BLaER1 treated with 17β-estradiol and CSF1 and Interleukin-3, amounts not matched to agents 10 nM and 100 nM (cell line): ENCODE measurements at regions not wholly inside any gene's neighbourhood (a gene's known extent, or its start where the extent isn't known, plus 50 kb on each side); places are given as distances from the start of the nearest gene placed in this dataset.

Source experiments
- H3K27ac ChIP-seq, 11 experiments: shearing (Covaris generic); formaldehyde crosslinking; 2 replicates each; pipeline ENCODE4 v1.8.1; 2022
- H3K27me3 ChIP-seq, 11 experiments: shearing (Covaris generic); formaldehyde crosslinking; 2 replicates each; pipeline ENCODE4 v1.8.1; 2022
- H3K36me3 ChIP-seq, 11 experiments: shearing (Covaris generic); formaldehyde crosslinking; 2 replicates each; pipeline ENCODE4 v1.8.1; 2022
- H3K4me1 ChIP-seq, 10 experiments: shearing (Covaris generic); formaldehyde crosslinking; 2 replicates each; pipeline ENCODE4 v1.8.1; 2022
- H3K4me2 ChIP-seq, 11 experiments: shearing (Covaris generic); formaldehyde crosslinking; 2 replicates each; pipeline ENCODE4 v1.8.1; 2022
- H3K4me3 ChIP-seq, 10 experiments: shearing (Covaris generic); formaldehyde crosslinking; 2 replicates each; pipeline ENCODE4 v1.8.1; 2022
- H3K9ac ChIP-seq, 11 experiments: shearing (Covaris generic); formaldehyde crosslinking; 2 replicates each; pipeline ENCODE4 v1.8.1; 2022
- H3K9me3 ChIP-seq, 11 experiments: shearing (Covaris generic); formaldehyde crosslinking; replicated peaks in 1 of 11; 2 replicates each; pipeline ENCODE4 v1.8.1; 2022
- H4K20me1 ChIP-seq, 11 experiments: shearing (Covaris generic); formaldehyde crosslinking; 2 replicates each; pipeline ENCODE4 v1.8.1; 2022
- Cebpa-rat ChIP-seq, 11 experiments: shearing (Covaris generic); IDR thresholded peaks; 2 replicates each; pipeline ENCODE4 v1.8.1; 2022

GRCh38 chr3:124576565-124577493, 153.4 kb upstream of the UMPS start:
- no peaks in the 10 kb centered on the region for H3K27me3 ChIP-seq
- H3K4me2 ChIP-seq: no peak overlapping the region
- no peak overlapping the region for H3K27ac ChIP-seq
- peaks cover 0 to 15% (median 11%) of the 10 kb centered on the region in 10 experiments; a peak in 15 of 20 replicates for H3K4me1 ChIP-seq
- no peaks in the 10 kb centered on the region for H3K9me3 ChIP-seq
- H3K36me3 ChIP-seq: no peaks in the 10 kb centered on the region
- no peaks in the 10 kb centered on the region for H4K20me1 ChIP-seq
- no peak overlapping the region for H3K9ac ChIP-seq
- no peak overlapping the region for H3K4me3 ChIP-seq
- TF ChIP-seq Cebpa-rat (IDR thresholded peaks at IDR 0.05): no peak

GRCh38 chr3:124577494-124578167, 152.6 kb upstream of the UMPS start:
- no peak overlapping the region for H3K27ac ChIP-seq
- H3K27me3 ChIP-seq: peaks cover 0 to 1% (median 0%) of the 10 kb centered on the region in 11 experiments; a peak in 5 of 22 replicates
- no peaks in the 10 kb centered on the region for H3K9me3 ChIP-seq
- peak overlapping the region in 1 of 11 experiments; percentile 30; a peak in 1 of 22 replicates for H3K4me2 ChIP-seq
- TF ChIP-seq Cebpa-rat (IDR thresholded peaks at IDR 0.05): no peak
- peaks cover 0 to 15% (median 11%) of the 10 kb centered on the region in 10 experiments; a peak in 15 of 20 replicates for H3K4me1 ChIP-seq
- H3K4me3 ChIP-seq: no peak overlapping the region
- H3K9ac ChIP-seq: no peak overlapping the region
- H4K20me1 ChIP-seq: no peaks in the 10 kb centered on the region
- no peaks in the 10 kb centered on the region for H3K36me3 ChIP-seq

DNA sequence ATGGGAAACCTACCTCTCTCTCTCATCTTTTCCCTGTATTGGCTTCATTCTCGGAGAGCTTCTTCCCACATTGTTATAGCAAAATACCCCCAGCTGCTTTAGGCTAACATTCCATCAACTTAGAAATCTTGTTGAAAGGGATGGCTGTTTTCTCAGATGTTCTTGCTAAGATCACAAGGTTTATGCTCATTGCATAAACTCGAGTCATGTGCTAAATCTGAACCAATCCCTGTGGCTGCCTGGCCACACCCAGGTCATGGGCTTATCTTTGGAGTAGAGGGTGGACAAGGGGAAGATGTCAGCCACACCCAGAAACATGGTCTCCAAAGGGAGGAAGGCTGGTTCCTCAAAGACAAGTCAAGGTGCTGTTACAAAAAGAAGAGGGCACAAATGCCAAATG, 150.6 kb upstream of the UMPS start:
- TF ChIP-seq Cebpa-rat (IDR thresholded peaks at IDR 0.05): no peak
- Histone ChIP-seq H3K36me3 (no peaks in the 10 kb centered on the region), H3K27me3 (peaks cover 8 to 21% (median 19%) of the 10 kb centered on the region in 11 experiments), H4K20me1 (no peaks in the 10 kb centered on the region), H3K4me1 (peaks cover 0 to 8% (median 2%) of the 10 kb centered on the region in 10 experiments; a peak in 8 of 20 replicates), H3K4me2 (no peak overlapping the region), H3K27ac (no peak overlapping the region), H3K9ac (no peak overlapping the region), H3K4me3 (no peak overlapping the region), H3K9me3 (peaks cover 0 to 9% (median 5%) of the 10 kb centered on the region in 11 experiments; a peak in 7 of 22 replicates)

- no peaks in the 10 kb centered on the region for H4K20me1 ChIP-seq
- no peaks in the 10 kb centered on the region for H3K36me3 ChIP-seq
- no peak for TF ChIP-seq Cebpa-rat (IDR thresholded peaks at IDR 0.05)
- H3K27me3 ChIP-seq: peaks cover 26 to 46% (median 45%) of the 10 kb centered on the region in 11 experiments
- no peak overlapping the region for H3K4me2 ChIP-seq
- no peak overlapping the region for H3K9ac ChIP-seq
- H3K9me3 ChIP-seq: peaks cover 0 to 15% (median 6%) of the 10 kb centered on the region in 11 experiments; a peak in 8 of 22 replicates
- peaks cover 0 to 8% (median 0%) of the 10 kb centered on the region in 10 experiments; a peak in 4 of 20 replicates for H3K4me1 ChIP-seq
- no peak overlapping the region for H3K4me3 ChIP-seq
- no peak overlapping the region for H3K27ac ChIP-seq
These were observed 148.1 kb upstream of the UMPS start for GRCh38 chr3:124582196-124582595.

DNA sequence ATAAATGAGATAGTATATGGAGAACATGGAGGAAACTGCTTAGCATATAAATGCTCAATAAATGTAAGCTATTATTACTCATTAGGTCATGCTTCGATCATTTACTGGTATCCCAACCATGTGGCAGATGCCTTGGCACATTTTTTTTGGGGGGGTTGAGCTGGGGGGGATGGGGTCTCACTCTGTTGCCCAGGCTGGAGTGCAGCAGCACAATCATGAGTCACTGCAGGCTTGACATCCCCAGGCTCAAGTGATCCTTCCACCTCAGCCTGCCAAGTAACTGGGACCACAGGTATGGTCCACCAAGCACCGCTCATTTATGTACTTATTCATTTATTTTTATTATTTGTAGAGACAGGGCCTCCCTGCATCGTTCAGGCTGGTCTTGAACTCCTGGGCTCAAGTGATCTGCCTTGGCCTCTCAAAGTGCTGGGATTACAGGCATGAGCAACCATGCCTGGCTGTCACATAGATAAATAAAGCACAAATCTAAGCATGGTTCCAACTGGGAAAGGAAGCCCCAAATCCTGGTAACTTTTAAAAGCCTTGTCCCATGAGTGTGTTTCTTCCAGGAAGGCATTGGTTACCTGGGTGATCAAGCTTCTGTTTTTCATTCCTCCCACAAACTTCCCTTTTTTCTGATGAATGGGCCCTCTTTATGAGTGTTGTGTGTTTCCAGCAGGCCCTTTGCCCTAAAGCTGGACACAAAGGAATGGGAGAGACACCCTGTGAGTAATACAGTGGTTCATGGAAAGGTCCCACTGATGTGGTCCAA, 147.4 kb upstream of the UMPS start:
- Histone ChIP-seq H3K4me1 (peaks cover 0 to 8% (median 0%) of the 10 kb centered on the region in 10 experiments; a peak in 4 of 20 replicates), H3K27ac (peak overlapping the region in 1 of 11 experiments; percentile 43; a peak in 1 of 22 replicates), H3K9ac (no peak overlapping the region), H3K36me3 (no peaks in the 10 kb centered on the region), H3K4me2 (peak overlapping the region in 2 of 11 experiments; percentile 15 to 19; a peak in 3 of 22 replicates), H3K9me3 (peaks cover 0 to 15% (median 6%) of the 10 kb centered on the region in 11 experiments; a peak in 8 of 22 replicates), H4K20me1 (no peaks in the 10 kb centered on the region), H3K4me3 (no peak overlapping the region), H3K27me3 (peaks cover 26 to 47% (median 45%) of the 10 kb centered on the region in 11 experiments)
- TF ChIP-seq Cebpa-rat (IDR thresholded peaks at IDR 0.05): no peak

DNA sequence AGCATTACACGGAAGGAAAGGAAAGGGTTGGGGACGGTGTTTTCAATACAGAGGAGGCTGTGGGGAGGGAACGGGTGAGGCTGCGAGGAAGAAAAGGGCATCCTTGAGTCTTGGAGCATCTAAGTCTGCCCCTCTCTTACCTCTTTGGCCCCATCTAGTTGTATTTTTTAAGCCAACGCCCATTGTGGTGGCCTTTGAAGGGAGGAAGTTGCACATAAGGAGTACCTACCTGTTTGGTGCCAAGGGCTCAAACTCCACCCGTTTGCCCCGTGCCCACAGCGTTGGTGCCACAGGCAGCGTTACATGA, 146.1 kb upstream of the UMPS start:
- Histone ChIP-seq H3K36me3 (no peaks in the 10 kb centered on the region), H3K4me3 (no peak overlapping the region), H3K27me3 (peaks cover 26 to 47% (median 45%) of the 10 kb centered on the region in 11 experiments), H3K9me3 (peaks cover 0 to 15% (median 6%) of the 10 kb centered on the region in 11 experiments; a peak in 8 of 22 replicates), H3K27ac (no peak overlapping the region), H3K4me1 (peaks cover 0 to 8% (median 0%) of the 10 kb centered on the region in 10 experiments; a peak in 3 of 20 replicates), H3K9ac (no peak overlapping the region), H3K4me2 (no peak overlapping the region), H4K20me1 (no peaks in the 10 kb centered on the region)
- no peak for TF ChIP-seq Cebpa-rat (IDR thresholded peaks at IDR 0.05)

DNA sequence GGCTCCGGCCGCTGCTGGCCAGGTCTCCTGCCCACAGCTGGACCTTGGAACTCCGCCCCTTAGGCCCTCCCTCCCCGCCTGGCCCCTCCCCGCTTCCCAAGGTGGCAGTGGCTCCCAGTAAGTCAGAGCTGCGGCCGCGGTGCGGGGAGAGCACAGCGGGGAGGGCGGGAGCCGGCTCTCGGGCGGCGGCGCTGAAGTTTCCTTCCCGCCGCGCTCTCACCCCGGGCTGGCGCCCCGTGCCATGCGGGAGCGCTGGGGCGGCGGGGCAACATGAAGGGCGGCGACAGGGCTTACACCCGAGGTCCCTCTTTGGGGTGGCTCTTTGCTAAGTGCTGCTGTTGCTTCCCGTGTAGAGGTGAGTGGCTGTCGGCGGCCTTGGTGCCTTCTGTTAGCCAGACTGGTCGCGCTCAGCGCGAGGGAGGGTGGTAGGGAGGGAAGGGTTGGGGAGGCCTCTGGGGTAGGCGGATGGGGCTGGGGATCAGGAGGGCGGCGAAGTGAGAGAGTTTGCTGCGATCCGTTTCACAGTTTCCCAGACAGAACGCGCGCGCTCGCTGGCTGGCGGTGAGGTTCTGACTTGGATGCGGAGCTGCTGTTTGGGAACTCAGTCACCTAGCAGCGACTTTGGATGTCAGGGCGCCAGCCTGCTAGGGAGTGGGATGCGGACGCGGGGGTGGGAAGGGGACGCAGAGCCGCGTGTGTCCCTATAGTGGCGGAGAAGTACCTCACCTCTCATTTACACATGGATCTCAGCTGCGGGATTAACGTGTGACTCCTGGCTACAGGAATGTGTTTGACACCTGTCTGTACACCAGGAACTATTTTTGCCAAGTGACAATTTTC, 145.5 kb upstream of the UMPS start:
- H3K4me2 ChIP-seq: no peak overlapping the region
- no peak overlapping the region for H3K27ac ChIP-seq

More for the DNA sequence above, 145.5 kb upstream of the UMPS start:
- Histone ChIP-seq H3K36me3 (no peaks in the 10 kb centered on the region), H3K4me3 (no peak overlapping the region), H4K20me1 (no peaks in the 10 kb centered on the region), H3K9ac (no peak overlapping the region), H3K4me1 (peaks cover 0 to 8% (median 0%) of the 10 kb centered on the region in 10 experiments; a peak in 3 of 20 replicates), H3K9me3 (peaks cover 0 to 15% (median 6%) of the 10 kb centered on the region in 11 experiments; a peak in 8 of 22 replicates), H3K27me3 (peaks cover 26 to 47% (median 45%) of the 10 kb centered on the region in 11 experiments)
- TF ChIP-seq Cebpa-rat (IDR thresholded peaks at IDR 0.05): no peak
